IMR-90 (cell line): ENCODE measurements at regions not wholly inside any gene's neighbourhood (a gene's known extent, or its start where the extent isn't known, plus 50 kb on each side); places are given as distances from the start of the nearest gene placed in this dataset.

Experiments used
- ATAC-seq: fragments of 200-7000 bp; cut with Tn5 transposase; 2 replicates; pipeline ENCODE4 v1.9.1; 2020; ENCODE audit warnings: low read depth, mild to moderate bottlenecking, moderate library complexity
- BruUV-seq: library from RNA; stranded (reverse); fragments of 400-500 nt; replicated peaks from 2 replicates; lab custom pipeline; 2021; lab: Mats Ljungman, UMichigan
- CTCF ChIA-PET: fragments of 300-600 bp; formaldehyde crosslinking; extraction: SDS; loops from one replicate; lab custom pipeline; 2021; ENCODE audit warnings: antibody characterized with exemption; lab: Yijun Ruan, JAX
- POLR2A ChIA-PET: fragments of 300-600 bp; sonication (Branson Sonifier 250); formaldehyde crosslinking; loops from one replicate; lab custom pipeline; 2022; ENCODE audit warnings: antibody characterized with exemption; ENCODE audit not compliant: unreplicated experiment; lab: Charles Lee
- DNase-seq: peaks from one replicate; pipeline ENCODE4 v3.0.0; 2013
- H2AFZ ChIP-seq: replicated peaks from 2 replicates; pipeline ENCODE3; 2013; ENCODE audit warnings: low read length, mild to moderate bottlenecking; ENCODE audit not compliant: poor library complexity
- H2AK5ac ChIP-seq: 2 replicates; pipeline ENCODE4 v1.6.1; 2013; ENCODE audit warnings: low read depth, low read length, inconsistent platforms
- H2AK9ac ChIP-seq: replicated peaks from 2 replicates; pipeline ENCODE3; 2013; ENCODE audit warnings: mild to moderate bottlenecking, low read depth, low read length, moderate library complexity; ENCODE audit not compliant: poor library complexity
- H2BK120ac ChIP-seq: 2 replicates; pipeline ENCODE4 v1.6.1; 2013; ENCODE audit warnings: low read depth, low read length, inconsistent platforms
- H2BK15ac ChIP-seq: 3 replicates; pipeline ENCODE4 v1.6.1; 2013; ENCODE audit warnings: low read depth, low read length, inconsistent platforms
- H2BK20ac ChIP-seq: 2 replicates; pipeline ENCODE4 v1.6.1; 2013; ENCODE audit warnings: low read depth, mild to moderate bottlenecking, inconsistent platforms, low read length, moderate library complexity
- H2BK5ac ChIP-seq: 2 replicates; pipeline ENCODE4 v1.6.1; 2013; ENCODE audit warnings: mild to moderate bottlenecking, low read depth, low read length, inconsistent platforms; ENCODE audit not compliant: poor library complexity, severe bottlenecking
- H3K14ac ChIP-seq: replicated peaks from 2 replicates; pipeline ENCODE4 v1.6.1; 2013; ENCODE audit warnings: low read depth, low read length, inconsistent platforms
- H3K18ac ChIP-seq: 2 replicates; pipeline ENCODE4 v1.6.1; 2013; ENCODE audit warnings: low read depth, low read length, control low read depth
- H3K23ac ChIP-seq: 2 replicates; pipeline ENCODE4 v1.6.1; 2013; ENCODE audit warnings: low read depth, low read length, inconsistent platforms
- H3K27ac ChIP-seq: 2 replicates; pipeline ENCODE4 v1.5.1; 2013; ENCODE audit warnings: mild to moderate bottlenecking, control low read depth, low read length; ENCODE audit not compliant: insufficient read depth
- H3K27me3 ChIP-seq: 2 replicates; pipeline ENCODE4 v1.6.1; 2013; ENCODE audit warnings: low read length; ENCODE audit not compliant: control insufficient read depth, insufficient read depth
- H3K36me3 ChIP-seq: 2 replicates; pipeline ENCODE4 v1.6.1; 2013; ENCODE audit warnings: low read length, mixed read lengths; ENCODE audit not compliant: control insufficient read depth, insufficient read depth
- H3K4ac ChIP-seq: 2 replicates; pipeline ENCODE4 v1.6.1; 2013; ENCODE audit warnings: low read depth, low read length, inconsistent platforms
- H3K4me1 ChIP-seq: 2 replicates; pipeline ENCODE4 v1.6.1; 2013; ENCODE audit warnings: low read length, mixed read lengths; ENCODE audit not compliant: control insufficient read depth, insufficient read depth
- H3K4me2 ChIP-seq: 2 replicates; pipeline ENCODE4 v1.6.1; 2013; ENCODE audit warnings: low read depth, mild to moderate bottlenecking, control low read depth, low read length, moderate library complexity
- H3K4me3 ChIP-seq: 2 replicates; pipeline ENCODE4 v1.5.1; 2013; ENCODE audit warnings: low read depth, mild to moderate bottlenecking, control low read depth, low read length, moderate library complexity; ENCODE audit not compliant: insufficient read depth
- H3K56ac ChIP-seq: 2 replicates; pipeline ENCODE4 v1.6.1; 2013; ENCODE audit warnings: low read length, inconsistent platforms; ENCODE audit not compliant: insufficient read depth; ENCODE audit errors: extremely low read depth
- H3K79me1 ChIP-seq, 2 experiments: 2 replicates each; pipeline ENCODE4 v1.6.1; 2013; ENCODE audit warnings: low read length in 2 of 2, inconsistent platforms in 1 of 2, low read depth in 1 of 2
- H3K9ac ChIP-seq: 2 replicates; pipeline ENCODE4 v1.6.1; 2013; ENCODE audit warnings: low read depth, low read length, control low read depth
- H3K9me1 ChIP-seq: 2 replicates; pipeline ENCODE4 v1.6.1; 2013; ENCODE audit warnings: low read length, inconsistent platforms; ENCODE audit not compliant: insufficient read depth
- H3K9me3 ChIP-seq: 2 replicates; pipeline ENCODE4 v1.6.1; 2013; ENCODE audit warnings: low read length; ENCODE audit not compliant: control insufficient read depth, insufficient read depth
- H4K20me1 ChIP-seq: 2 replicates; pipeline ENCODE4 v1.6.1; 2013; ENCODE audit warnings: low read length, inconsistent platforms; ENCODE audit not compliant: insufficient read depth
- H4K5ac ChIP-seq: 2 replicates; pipeline ENCODE4 v1.6.1; 2013; ENCODE audit warnings: mild to moderate bottlenecking, low read depth, low read length, control low read depth
- H4K8ac ChIP-seq, 2 experiments: 2 replicates each; pipeline ENCODE4 v1.6.1; 2013; ENCODE audit warnings: low read depth in 2 of 2, low read length in 2 of 2, control low read depth in 1 of 2, inconsistent platforms in 1 of 2
- H4K91ac ChIP-seq: 2 replicates; pipeline ENCODE4 v1.6.1; 2013; ENCODE audit warnings: low read depth, low read length, inconsistent platforms; ENCODE audit not compliant: insufficient read depth
- BHLHE40 ChIP-seq: fragments of 150-350 bp; IDR thresholded peaks from 2 replicates; pipeline ENCODE4 v1.6.1; 2016; ENCODE audit warnings: mild to moderate bottlenecking, low read depth, low read length
- CEBPB ChIP-seq: IDR thresholded peaks from 2 replicates; pipeline ENCODE4 v1.6.1; 2012; ENCODE audit warnings: low read depth, low read length, improper control_type of control experiment
- CHD1 ChIP-seq: IDR thresholded peaks from 2 replicates; pipeline ENCODE4 v1.6.1; 2012; ENCODE audit warnings: low read depth, low read length, improper control_type of control experiment
- CTCF ChIP-seq: conservative IDR thresholded peaks from 2 replicates; pipeline ENCODE4 v1.5.1; 2012; ENCODE audit warnings: mild to moderate bottlenecking, low read depth, low read length, improper control_type of control experiment
- ELK1 ChIP-seq: fragments of 150-350 bp; IDR thresholded peaks from 2 replicates; pipeline ENCODE4 v1.6.1; 2016; ENCODE audit warnings: low read depth, mild to moderate bottlenecking, low read length, moderate library complexity, borderline replicate concordance
- FOS ChIP-seq: fragments of 150-350 bp; IDR thresholded peaks from 2 replicates; pipeline ENCODE4 v1.6.1; 2016; ENCODE audit warnings: low read depth, low read length
- MAFK ChIP-seq: IDR thresholded peaks from 2 replicates; pipeline ENCODE4 v1.6.1; 2012; ENCODE audit warnings: low read depth, low read length, improper control_type of control experiment
- MAZ ChIP-seq: IDR thresholded peaks from 2 replicates; pipeline ENCODE4 v1.6.1; 2012; ENCODE audit warnings: low read depth, mild to moderate bottlenecking, low read length, improper control_type of control experiment, moderate library complexity, borderline replicate concordance
- MXI1 ChIP-seq: IDR thresholded peaks from 2 replicates; pipeline ENCODE4 v1.6.1; 2012; ENCODE audit warnings: low read depth, mild to moderate bottlenecking, low read length, moderate library complexity, borderline replicate concordance
- NFE2L2 ChIP-seq: fragments of 150-350 bp; IDR thresholded peaks from 2 replicates; pipeline ENCODE4 v1.6.1; 2016; ENCODE audit warnings: low read depth, mild to moderate bottlenecking, low read length
- POLR2A ChIP-seq: IDR thresholded peaks from 2 replicates; pipeline ENCODE4 v1.6.1; 2012; ENCODE audit warnings: mild to moderate bottlenecking, low read depth, low read length
- RAD21 ChIP-seq: IDR thresholded peaks from 2 replicates; pipeline ENCODE4 v1.6.1; 2012; ENCODE audit warnings: low read length, improper control_type of control experiment
- RCOR1 ChIP-seq: IDR thresholded peaks from 2 replicates; pipeline ENCODE4 v1.6.1; 2012; ENCODE audit warnings: mild to moderate bottlenecking, low read length, improper control_type of control experiment; ENCODE audit not compliant: insufficient replicate concordance
- RFX5 ChIP-seq: IDR thresholded peaks from 2 replicates; pipeline ENCODE4 v1.8.0; 2012; ENCODE audit warnings: low read depth, mild to moderate bottlenecking, low read length, moderate library complexity
- SMC3 ChIP-seq: fragments of 150-350 bp; IDR thresholded peaks from 2 replicates; pipeline ENCODE4 v1.6.1; 2016; ENCODE audit warnings: low read depth, mild to moderate bottlenecking, antibody characterized with exemption, low read length, moderate library complexity
- USF2 ChIP-seq: fragments of 150-350 bp; IDR thresholded peaks from 2 replicates; pipeline ENCODE4 v1.6.1; 2017; ENCODE audit warnings: mild to moderate bottlenecking, antibody characterized with exemption, low read length, low read depth
- WGBS, 2 experiments: methylation state at CpG; one replicate each; pipeline versions ENCODE4 v1.1.5 to v1.1.7; 2013; ENCODE audit warnings: missing lambda C conversion rate in 2 of 2; ENCODE audit not compliant: insufficient read length in 1 of 2; ENCODE audit errors: extremely low coverage in 2 of 2; 5-methylcytosine and 5-hydroxymethylcytosine counted together
- dilution Hi-C: fragments of 300-500 bp; cut with HindIII; formaldehyde crosslinking; loops from one replicate; pipeline ENCODE4 v1.14.3; 2018; ENCODE audit warnings: low sequenced_read_pairs; ENCODE audit not compliant: unreplicated experiment
- in situ Hi-C: fragments of 300-500 bp; cut with MboI; formaldehyde crosslinking; loops from 3 replicates; pipeline ENCODE4 v1.14.3; 2019; ENCODE audit warnings: low sequenced_read_pairs, inconsistent platforms, mixed read lengths
- intact Hi-C: fragments of 100-400 bp; cut with micrococcal nuclease; formaldehyde crosslinking; loops from 2 replicates; pipeline ENCODE4 v1.10.0; 2022

- Histone ChIP-seq H2AK9ac (no peak overlapping the region), H3K9me3 (peaks cover 8% of the 10 kb centered on the region), H3K23ac (no peak overlapping the region), H2BK15ac (no peak overlapping the region), H3K4me2 (no peak overlapping the region), H3K18ac (no peak overlapping the region), H4K5ac (no peak overlapping the region), H2BK5ac (no peak overlapping the region), H3K36me3 (no peaks in the 10 kb centered on the region), H4K20me1 (no peaks in the 10 kb centered on the region), H3K9ac (no peak overlapping the region), H2AFZ (no peak overlapping the region), H4K91ac (no peak overlapping the region), H3K27me3 (no peaks in the 10 kb centered on the region), H2BK20ac (no peak overlapping the region), H3K4me1 (no peaks in the 10 kb centered on the region), H3K79me1 (no peaks in the 10 kb centered on the region), H3K56ac (no peak overlapping the region), H3K4ac (no peak overlapping the region), H2AK5ac (no peak overlapping the region), H3K27ac (no peak overlapping the region), H3K14ac (no peak overlapping the region), H4K8ac (no peak overlapping the region), H2BK120ac (no peak overlapping the region), H3K4me3 (no peak overlapping the region), H3K9me1 (no peaks in the 10 kb centered on the region)
- ChIA-PET POLR2A (no interaction called here), CTCF (no interaction called here)
- BruUV-seq: no TSS peak
- in situ Hi-C loops (no loop called here), intact Hi-C loops (no loop called here), dilution Hi-C loops (no loop called here)
- ATAC-seq: no peak
- no CpG with 5 or more reads among the region's 1 CpG for WGBS, 2 experiments
- no peak for TF ChIP-seq RAD21
- no peak for TF ChIP-seq RCOR1
- TF ChIP-seq SMC3: no peak
- TF ChIP-seq MAZ: no peak
- no peak for TF ChIP-seq RFX5
- no peak for TF ChIP-seq CHD1
- no peak for TF ChIP-seq FOS
- no peak for TF ChIP-seq USF2
- TF ChIP-seq MAFK: no peak
- no peak for TF ChIP-seq MXI1
- TF ChIP-seq BHLHE40: no peak
- no peak for TF ChIP-seq POLR2A
- TF ChIP-seq CTCF: no peak
- TF ChIP-seq NFE2L2: no peak
- TF ChIP-seq CEBPB: no peak
- TF ChIP-seq ELK1: no peak
- DNase-seq: no peak
Measured at GRCh38 chr1:73910466-73910865, 287.5 kb downstream of the LRRIQ3 start.
